IMR-90 (cell line): ENCODE measurements at regions not wholly inside any gene's neighbourhood (a gene's known extent, or its start where the extent isn't known, plus 50 kb on each side); places are given as distances from the start of the nearest gene placed in this dataset.

Experiments used
- ATAC-seq: fragments of 200-7000 bp; cut with Tn5 transposase; 2 replicates; pipeline ENCODE4 v1.9.1; 2020; ENCODE audit warnings: low read depth, mild to moderate bottlenecking, moderate library complexity
- BruUV-seq: library from RNA; stranded (reverse); fragments of 400-500 nt; replicated peaks from 2 replicates; lab custom pipeline; 2021; lab: Mats Ljungman, UMichigan
- CTCF ChIA-PET: fragments of 300-600 bp; formaldehyde crosslinking; extraction: SDS; loops from one replicate; lab custom pipeline; 2021; ENCODE audit warnings: antibody characterized with exemption; lab: Yijun Ruan, JAX
- POLR2A ChIA-PET: fragments of 300-600 bp; sonication (Branson Sonifier 250); formaldehyde crosslinking; loops from one replicate; lab custom pipeline; 2022; ENCODE audit warnings: antibody characterized with exemption; ENCODE audit not compliant: unreplicated experiment; lab: Charles Lee
- DNase-seq: peaks from one replicate; pipeline ENCODE4 v3.0.0; 2013
- H2AFZ ChIP-seq: replicated peaks from 2 replicates; pipeline ENCODE3; 2013; ENCODE audit warnings: low read length, mild to moderate bottlenecking; ENCODE audit not compliant: poor library complexity
- H2AK5ac ChIP-seq: 2 replicates; pipeline ENCODE4 v1.6.1; 2013; ENCODE audit warnings: low read depth, low read length, inconsistent platforms
- H2AK9ac ChIP-seq: replicated peaks from 2 replicates; pipeline ENCODE3; 2013; ENCODE audit warnings: mild to moderate bottlenecking, low read depth, low read length, moderate library complexity; ENCODE audit not compliant: poor library complexity
- H2BK120ac ChIP-seq: 2 replicates; pipeline ENCODE4 v1.6.1; 2013; ENCODE audit warnings: low read depth, low read length, inconsistent platforms
- H2BK15ac ChIP-seq: 3 replicates; pipeline ENCODE4 v1.6.1; 2013; ENCODE audit warnings: low read depth, low read length, inconsistent platforms
- H2BK20ac ChIP-seq: 2 replicates; pipeline ENCODE4 v1.6.1; 2013; ENCODE audit warnings: low read depth, mild to moderate bottlenecking, inconsistent platforms, low read length, moderate library complexity
- H2BK5ac ChIP-seq: 2 replicates; pipeline ENCODE4 v1.6.1; 2013; ENCODE audit warnings: mild to moderate bottlenecking, low read depth, low read length, inconsistent platforms; ENCODE audit not compliant: poor library complexity, severe bottlenecking
- H3K14ac ChIP-seq: replicated peaks from 2 replicates; pipeline ENCODE4 v1.6.1; 2013; ENCODE audit warnings: low read depth, low read length, inconsistent platforms
- H3K18ac ChIP-seq: 2 replicates; pipeline ENCODE4 v1.6.1; 2013; ENCODE audit warnings: low read depth, low read length, control low read depth
- H3K23ac ChIP-seq: 2 replicates; pipeline ENCODE4 v1.6.1; 2013; ENCODE audit warnings: low read depth, low read length, inconsistent platforms
- H3K27ac ChIP-seq: 2 replicates; pipeline ENCODE4 v1.5.1; 2013; ENCODE audit warnings: mild to moderate bottlenecking, control low read depth, low read length; ENCODE audit not compliant: insufficient read depth
- H3K27me3 ChIP-seq: 2 replicates; pipeline ENCODE4 v1.6.1; 2013; ENCODE audit warnings: low read length; ENCODE audit not compliant: control insufficient read depth, insufficient read depth
- H3K36me3 ChIP-seq: 2 replicates; pipeline ENCODE4 v1.6.1; 2013; ENCODE audit warnings: low read length, mixed read lengths; ENCODE audit not compliant: control insufficient read depth, insufficient read depth
- H3K4ac ChIP-seq: 2 replicates; pipeline ENCODE4 v1.6.1; 2013; ENCODE audit warnings: low read depth, low read length, inconsistent platforms
- H3K4me1 ChIP-seq: 2 replicates; pipeline ENCODE4 v1.6.1; 2013; ENCODE audit warnings: low read length, mixed read lengths; ENCODE audit not compliant: control insufficient read depth, insufficient read depth
- H3K4me2 ChIP-seq: 2 replicates; pipeline ENCODE4 v1.6.1; 2013; ENCODE audit warnings: low read depth, mild to moderate bottlenecking, control low read depth, low read length, moderate library complexity
- H3K4me3 ChIP-seq: 2 replicates; pipeline ENCODE4 v1.5.1; 2013; ENCODE audit warnings: low read depth, mild to moderate bottlenecking, control low read depth, low read length, moderate library complexity; ENCODE audit not compliant: insufficient read depth
- H3K56ac ChIP-seq: 2 replicates; pipeline ENCODE4 v1.6.1; 2013; ENCODE audit warnings: low read length, inconsistent platforms; ENCODE audit not compliant: insufficient read depth; ENCODE audit errors: extremely low read depth
- H3K79me1 ChIP-seq, 2 experiments: 2 replicates each; pipeline ENCODE4 v1.6.1; 2013; ENCODE audit warnings: low read length in 2 of 2, inconsistent platforms in 1 of 2, low read depth in 1 of 2
- H3K9ac ChIP-seq: 2 replicates; pipeline ENCODE4 v1.6.1; 2013; ENCODE audit warnings: low read depth, low read length, control low read depth
- H3K9me1 ChIP-seq: 2 replicates; pipeline ENCODE4 v1.6.1; 2013; ENCODE audit warnings: low read length, inconsistent platforms; ENCODE audit not compliant: insufficient read depth
- H3K9me3 ChIP-seq: 2 replicates; pipeline ENCODE4 v1.6.1; 2013; ENCODE audit warnings: low read length; ENCODE audit not compliant: control insufficient read depth, insufficient read depth
- H4K20me1 ChIP-seq: 2 replicates; pipeline ENCODE4 v1.6.1; 2013; ENCODE audit warnings: low read length, inconsistent platforms; ENCODE audit not compliant: insufficient read depth
- H4K5ac ChIP-seq: 2 replicates; pipeline ENCODE4 v1.6.1; 2013; ENCODE audit warnings: mild to moderate bottlenecking, low read depth, low read length, control low read depth
- H4K8ac ChIP-seq, 2 experiments: 2 replicates each; pipeline ENCODE4 v1.6.1; 2013; ENCODE audit warnings: low read depth in 2 of 2, low read length in 2 of 2, control low read depth in 1 of 2, inconsistent platforms in 1 of 2
- H4K91ac ChIP-seq: 2 replicates; pipeline ENCODE4 v1.6.1; 2013; ENCODE audit warnings: low read depth, low read length, inconsistent platforms; ENCODE audit not compliant: insufficient read depth
- POLR2A ChIP-seq: IDR thresholded peaks from 2 replicates; pipeline ENCODE4 v1.6.1; 2012; ENCODE audit warnings: mild to moderate bottlenecking, low read depth, low read length
- WGBS, 2 experiments: methylation state at CpG; one replicate each; pipeline versions ENCODE4 v1.1.5 to v1.1.7; 2013; ENCODE audit warnings: missing lambda C conversion rate in 2 of 2; ENCODE audit not compliant: insufficient read length in 1 of 2; ENCODE audit errors: extremely low coverage in 2 of 2; 5-methylcytosine and 5-hydroxymethylcytosine counted together
- dilution Hi-C: fragments of 300-500 bp; cut with HindIII; formaldehyde crosslinking; loops from one replicate; pipeline ENCODE4 v1.14.3; 2018; ENCODE audit warnings: low sequenced_read_pairs; ENCODE audit not compliant: unreplicated experiment
- in situ Hi-C: fragments of 300-500 bp; cut with MboI; formaldehyde crosslinking; loops from 3 replicates; pipeline ENCODE4 v1.14.3; 2019; ENCODE audit warnings: low sequenced_read_pairs, inconsistent platforms, mixed read lengths
- intact Hi-C: fragments of 100-400 bp; cut with micrococcal nuclease; formaldehyde crosslinking; loops from 2 replicates; pipeline ENCODE4 v1.10.0; 2022

- Histone ChIP-seq H3K27ac (no peak overlapping the region), H3K79me1 (no peaks in the 10 kb centered on the region), H3K4me1 (no peaks in the 10 kb centered on the region), H4K5ac (no peak overlapping the region), H4K20me1 (no peaks in the 10 kb centered on the region), H2AK5ac (no peak overlapping the region), H4K91ac (no peak overlapping the region), H3K9me1 (no peaks in the 10 kb centered on the region; the same call in 1 of the 2 replicates), H3K27me3 (no peaks in the 10 kb centered on the region), H2BK120ac (no peak overlapping the region), H3K36me3 (no peaks in the 10 kb centered on the region), H2BK5ac (no peak overlapping the region), H2AFZ (no peak overlapping the region), H2BK20ac (no peak overlapping the region), H2AK9ac (no peak overlapping the region), H3K23ac (no peak overlapping the region), H3K56ac (no peak overlapping the region), H2BK15ac (no peak overlapping the region), H3K9ac (no peak overlapping the region), H3K14ac (no peak overlapping the region), H3K4me2 (no peak overlapping the region), H3K18ac (no peak overlapping the region), H3K9me3 (no peaks in the 10 kb centered on the region), H4K8ac (no peak overlapping the region), H3K4me3 (no peak overlapping the region), H3K4ac (no peak overlapping the region)
- ChIA-PET CTCF (no interaction called here), POLR2A (no interaction called here)
- dilution Hi-C loops = no loop called here
- no CpG with 5 or more reads among the region's 1 CpG for WGBS, 2 experiments
- BruUV-seq = no TSS peak
- ATAC-seq = no peak
- intact Hi-C loops = no loop called here
- no peak for DNase-seq
- in situ Hi-C loops = no loop called here
- TF ChIP-seq POLR2A = no peak
Measured at GRCh38 chr7:149681274-149681673, 92.1 kb downstream of the ZNF467 start.
